Smooth muscle cell (in vitro differentiated cells): ENCODE measurements at regions not wholly inside any gene's neighbourhood (a gene's known extent, or its start where the extent isn't known, plus 50 kb on each side); places are given as distances from the start of the nearest gene placed in this dataset.

Experiments
- DNase-seq: peaks from one replicate; lab custom pipeline; 2025; ENCODE audit not compliant: unreplicated experiment; lab: John Stamatoyannopoulos, UW
- H2AFZ ChIP-seq: fragments of 200-600 bp; sonication (generic); 2 replicates; pipeline ENCODE4 v1.6.0; 2016; ENCODE audit warnings: antibody characterized with exemption, low read depth, mild to moderate bottlenecking
- H3F3A ChIP-seq: fragments of 200-600 bp; sonication (generic); 2 replicates; pipeline ENCODE4 v1.6.0; 2017; ENCODE audit warnings: antibody characterized with exemption, low read depth
- H3K27ac ChIP-seq: fragments of 200-600 bp; sonication (generic); 2 replicates; pipeline ENCODE4 v1.5.1; 2016; ENCODE audit warnings: low read depth, mild to moderate bottlenecking
- H3K27me3 ChIP-seq: fragments of 200-600 bp; sonication (generic); 2 replicates; pipeline ENCODE4 v1.6.1; 2016; ENCODE audit warnings: low read depth, mild to moderate bottlenecking
- H3K36me3 ChIP-seq: fragments of 200-600 bp; sonication (generic); 2 replicates; pipeline ENCODE4 v1.5.1; 2016; ENCODE audit warnings: low read depth
- H3K4me1 ChIP-seq: fragments of 200-600 bp; sonication (generic); 2 replicates; pipeline ENCODE4 v1.5.1; 2016; ENCODE audit warnings: low read depth
- H3K4me2 ChIP-seq: fragments of 200-600 bp; sonication (generic); 2 replicates; pipeline ENCODE4 v1.6.0; 2016; ENCODE audit warnings: mild to moderate bottlenecking
- H3K4me3 ChIP-seq: fragments of 200-600 bp; sonication (generic); 2 replicates; pipeline ENCODE4 v1.5.1; 2016; ENCODE audit warnings: mild to moderate bottlenecking
- H3K79me2 ChIP-seq: fragments of 200-600 bp; sonication (generic); 2 replicates; pipeline ENCODE4 v1.6.0; 2016; ENCODE audit warnings: low read depth, mild to moderate bottlenecking
- H3K9ac ChIP-seq: fragments of 200-600 bp; sonication (generic); 2 replicates; pipeline ENCODE4 v1.6.0; 2016; ENCODE audit warnings: low read depth
- H3K9me3 ChIP-seq: fragments of 200-600 bp; sonication (generic); replicated peaks from 2 replicates; pipeline ENCODE4 v1.5.1; 2016; ENCODE audit warnings: low read depth
- H4K20me1 ChIP-seq: fragments of 200-600 bp; sonication (generic); 2 replicates; pipeline ENCODE4 v1.6.0; 2016; ENCODE audit warnings: low read depth
- WGBS: methylation state at CpG from one replicate; pipeline ENCODE4 v1.1.7; 2016; ENCODE audit warnings: low lambda C conversion rate; 5-methylcytosine and 5-hydroxymethylcytosine counted together
- TF ChIP-seq, protein P1 (sequence below): fragments of 200-600 bp; sonication (generic); IDR thresholded peaks from 2 replicates; pipeline ENCODE4 v1.5.1; 2017; ENCODE audit warnings: borderline replicate concordance, mild to moderate bottlenecking, antibody characterized with exemption; ENCODE audit not compliant: insufficient read depth, poor library complexity, severe bottlenecking

DNA sequence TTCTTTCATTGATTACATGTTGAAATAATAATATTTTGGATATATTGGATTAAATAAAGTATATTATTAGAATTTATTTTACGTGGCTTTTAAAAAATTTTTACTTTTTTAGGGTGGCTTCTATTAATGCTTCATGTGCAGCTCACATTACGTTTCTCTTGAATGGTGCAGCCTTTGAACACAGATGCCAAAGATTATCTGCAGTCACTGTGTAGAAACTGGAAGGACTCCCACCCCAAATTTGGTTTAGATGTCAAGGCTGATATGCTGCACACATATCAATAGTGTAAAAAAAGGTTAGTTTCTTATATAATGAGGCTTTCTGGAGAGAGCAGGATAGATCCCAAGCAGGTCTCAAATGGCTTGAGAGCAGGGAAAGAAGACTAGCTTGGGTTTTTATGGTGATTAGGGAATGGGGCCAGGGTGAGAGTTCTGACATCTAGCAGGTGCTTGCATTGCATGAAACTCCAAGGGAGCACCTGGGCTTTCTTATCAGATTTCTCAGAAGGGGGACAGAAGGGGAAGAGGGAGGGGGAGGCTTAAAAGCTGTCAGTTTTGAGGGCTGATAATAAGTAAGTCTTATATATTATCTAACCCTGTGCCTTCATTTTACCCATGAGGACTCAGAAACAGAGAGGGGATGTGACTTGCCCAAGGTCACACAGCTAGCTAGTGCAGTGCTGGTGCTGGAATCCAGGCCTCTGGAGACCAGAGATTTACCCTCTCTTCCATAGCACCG is 89.6 kb downstream of the CHST2 start:
- Histone ChIP-seq H3K9ac (no peak overlapping the region), H3K4me2 (no peak overlapping the region), H3F3A (no peaks in the 10 kb centered on the region), H3K27ac (no peak overlapping the region), H3K27me3 (no peaks in the 10 kb centered on the region), H3K9me3 (no peaks in the 10 kb centered on the region), H4K20me1 (no peaks in the 10 kb centered on the region), H3K36me3 (no peaks in the 10 kb centered on the region), H3K4me3 (no peak overlapping the region), H3K4me1 (peaks cover 14% of the 10 kb centered on the region), H2AFZ (no peak overlapping the region), H3K79me2 (no peaks in the 10 kb centered on the region)
- 94% methylated on average over 3 of the region's 3 CpGs for WGBS
- no peak for DNase-seq
- TF ChIP-seq, protein P1, sequence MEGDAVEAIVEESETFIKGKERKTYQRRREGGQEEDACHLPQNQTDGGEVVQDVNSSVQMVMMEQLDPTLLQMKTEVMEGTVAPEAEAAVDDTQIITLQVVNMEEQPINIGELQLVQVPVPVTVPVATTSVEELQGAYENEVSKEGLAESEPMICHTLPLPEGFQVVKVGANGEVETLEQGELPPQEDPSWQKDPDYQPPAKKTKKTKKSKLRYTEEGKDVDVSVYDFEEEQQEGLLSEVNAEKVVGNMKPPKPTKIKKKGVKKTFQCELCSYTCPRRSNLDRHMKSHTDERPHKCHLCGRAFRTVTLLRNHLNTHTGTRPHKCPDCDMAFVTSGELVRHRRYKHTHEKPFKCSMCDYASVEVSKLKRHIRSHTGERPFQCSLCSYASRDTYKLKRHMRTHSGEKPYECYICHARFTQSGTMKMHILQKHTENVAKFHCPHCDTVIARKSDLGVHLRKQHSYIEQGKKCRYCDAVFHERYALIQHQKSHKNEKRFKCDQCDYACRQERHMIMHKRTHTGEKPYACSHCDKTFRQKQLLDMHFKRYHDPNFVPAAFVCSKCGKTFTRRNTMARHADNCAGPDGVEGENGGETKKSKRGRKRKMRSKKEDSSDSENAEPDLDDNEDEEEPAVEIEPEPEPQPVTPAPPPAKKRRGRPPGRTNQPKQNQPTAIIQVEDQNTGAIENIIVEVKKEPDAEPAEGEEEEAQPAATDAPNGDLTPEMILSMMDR = no peak

DNA sequence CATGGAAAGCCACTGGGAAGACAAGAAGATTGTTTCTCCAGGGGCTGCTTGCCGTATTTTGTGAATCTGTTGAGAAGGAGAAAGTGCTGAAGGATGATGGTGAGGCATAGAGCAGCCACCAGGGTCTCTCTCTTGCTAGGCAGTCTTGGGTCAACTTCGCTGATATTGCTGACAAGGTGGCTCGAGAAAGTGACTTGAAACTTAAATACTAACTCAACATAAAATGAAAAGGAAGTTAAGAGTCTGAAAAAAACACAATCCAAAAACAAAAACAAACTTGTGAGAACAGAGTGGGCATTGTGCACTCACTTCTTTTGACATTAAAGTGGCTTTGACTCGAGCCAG is 90.1 kb downstream of the CHST2 start:
- Histone ChIP-seq H3K9ac (no peak overlapping the region), H3K4me3 (no peak overlapping the region), H3F3A (no peaks in the 10 kb centered on the region), H3K9me3 (no peaks in the 10 kb centered on the region), H3K27me3 (no peaks in the 10 kb centered on the region), H4K20me1 (no peaks in the 10 kb centered on the region), H2AFZ (no peak overlapping the region), H3K27ac (no peak overlapping the region), H3K4me2 (no peak overlapping the region), H3K79me2 (no peaks in the 10 kb centered on the region), H3K4me1 (peaks cover 14% of the 10 kb centered on the region), H3K36me3 (no peaks in the 10 kb centered on the region)
- 84% methylated on average over 4 of the region's 4 CpGs for WGBS
- no peak for DNase-seq
- TF ChIP-seq, protein P1 = no peak

DNA sequence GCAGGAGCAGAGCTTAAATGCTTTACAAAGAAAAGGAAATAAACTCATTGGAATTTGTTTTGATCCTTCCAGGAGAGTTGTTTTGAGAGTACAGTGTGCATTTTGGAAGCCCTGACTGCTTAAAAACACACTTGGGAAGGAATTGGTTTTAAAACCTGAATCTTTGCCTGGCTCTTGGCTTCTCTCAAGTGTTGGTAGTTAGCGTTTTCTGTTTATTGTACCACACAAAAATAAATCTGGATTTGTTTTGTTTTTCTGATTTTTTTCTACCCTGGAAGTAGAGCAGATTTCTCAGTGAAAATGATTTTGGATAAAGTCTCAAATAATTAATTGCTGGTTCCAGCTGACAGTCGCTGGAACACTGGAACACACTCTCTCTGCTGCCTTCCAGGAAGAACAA is 90.6 kb downstream of the CHST2 start:
- no peaks in the 10 kb centered on the region for H3K27me3 ChIP-seq
- H3K4me2 ChIP-seq = no peak overlapping the region
- H4K20me1 ChIP-seq = no peaks in the 10 kb centered on the region
- H3K27ac ChIP-seq = no peak overlapping the region
- no peak overlapping the region for H2AFZ ChIP-seq
- H3K4me3 ChIP-seq = no peak overlapping the region
- no peaks in the 10 kb centered on the region for H3K36me3 ChIP-seq
- H3K79me2 ChIP-seq = no peaks in the 10 kb centered on the region
- H3K4me1 ChIP-seq = peaks cover 14% of the 10 kb centered on the region
- no peak for DNase-seq
- no peaks in the 10 kb centered on the region for H3F3A ChIP-seq
- no peaks in the 10 kb centered on the region for H3K9me3 ChIP-seq
- 94% methylated on average over 2 of the region's 2 CpGs for WGBS
- TF ChIP-seq, protein P1 = no peak
- H3K9ac ChIP-seq = no peak overlapping the region

DNA sequence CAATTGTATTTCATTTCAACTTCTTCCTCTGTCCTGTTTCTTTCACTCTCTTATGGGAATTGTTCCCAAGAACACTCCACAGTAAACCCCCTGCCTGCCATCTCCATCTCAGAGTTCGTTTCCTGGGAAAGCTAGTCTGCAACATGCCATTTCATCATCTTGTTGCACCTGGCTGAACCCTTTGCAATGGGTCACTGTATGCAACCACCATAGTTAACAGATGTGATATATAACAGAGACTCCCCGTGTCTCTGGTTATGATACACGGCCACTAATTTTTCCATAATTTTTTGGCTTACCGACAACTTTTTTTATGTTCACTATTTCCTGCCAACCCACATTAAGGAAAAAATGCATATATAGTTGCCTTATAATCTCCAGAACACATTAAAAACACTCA is 95.5 kb downstream of the CHST2 start:
- H3K4me1 ChIP-seq = peaks cover 4% of the 10 kb centered on the region
- DNase-seq = no peak
- no peaks in the 10 kb centered on the region for H3K9me3 ChIP-seq
- H3K4me2 ChIP-seq = no peak overlapping the region
- no peaks in the 10 kb centered on the region for H4K20me1 ChIP-seq
- no peak overlapping the region for H2AFZ ChIP-seq
- WGBS = 97% methylated on average over 4 of the region's 4 CpGs
- TF ChIP-seq, protein P1 = no peak
- no peaks in the 10 kb centered on the region for H3K27me3 ChIP-seq
- H3K36me3 ChIP-seq = no peaks in the 10 kb centered on the region
- no peak overlapping the region for H3K27ac ChIP-seq
- no peak overlapping the region for H3K4me3 ChIP-seq
- H3K9ac ChIP-seq = no peak overlapping the region
- no peaks in the 10 kb centered on the region for H3K79me2 ChIP-seq
- H3F3A ChIP-seq = no peaks in the 10 kb centered on the region
